GM12873 (cell line): ENCODE measurements at regions not wholly inside any gene's neighbourhood (a gene's known extent, or its start where the extent isn't known, plus 50 kb on each side); places are given as distances from the start of the nearest gene placed in this dataset.

Experiments used
- TF ChIP-seq, protein P1 (sequence below): IDR thresholded peaks from 2 replicates; pipeline ENCODE4 v1.5.1; 2012; ENCODE audit warnings: low read depth, mild to moderate bottlenecking, moderate library complexity, low read length, control low read depth; ENCODE audit not compliant: insufficient read depth; ENCODE audit errors: missing control alignments

DNA sequence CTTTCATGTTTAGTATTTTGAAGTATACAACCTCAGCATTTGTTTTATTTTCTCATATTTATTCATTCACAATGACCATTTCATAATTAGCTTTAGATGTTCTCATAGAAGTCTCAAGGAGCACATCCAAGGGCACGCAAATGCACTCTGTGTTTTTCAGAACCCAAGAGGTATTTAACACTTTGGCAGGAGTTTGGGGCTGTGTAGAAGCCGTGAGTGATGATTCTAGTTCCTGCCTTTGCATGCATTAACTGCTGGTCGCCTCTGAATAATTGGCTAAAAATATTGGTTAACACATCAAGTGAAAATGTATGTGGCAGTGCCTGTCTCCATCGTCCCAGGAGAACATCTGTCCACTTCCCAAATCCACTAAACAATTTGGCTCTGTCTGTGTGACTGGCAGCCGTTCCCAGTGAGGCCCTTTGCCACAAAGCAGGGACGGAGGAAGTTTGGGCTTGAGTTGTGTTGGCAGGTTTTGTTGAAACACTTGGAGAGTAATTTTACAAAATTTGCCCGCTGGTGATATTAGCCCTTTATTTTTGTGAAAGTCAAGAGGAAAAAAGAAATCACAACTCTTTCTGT lies 730.7 kb upstream of the SLIT2 start:
- TF ChIP-seq, protein P1, sequence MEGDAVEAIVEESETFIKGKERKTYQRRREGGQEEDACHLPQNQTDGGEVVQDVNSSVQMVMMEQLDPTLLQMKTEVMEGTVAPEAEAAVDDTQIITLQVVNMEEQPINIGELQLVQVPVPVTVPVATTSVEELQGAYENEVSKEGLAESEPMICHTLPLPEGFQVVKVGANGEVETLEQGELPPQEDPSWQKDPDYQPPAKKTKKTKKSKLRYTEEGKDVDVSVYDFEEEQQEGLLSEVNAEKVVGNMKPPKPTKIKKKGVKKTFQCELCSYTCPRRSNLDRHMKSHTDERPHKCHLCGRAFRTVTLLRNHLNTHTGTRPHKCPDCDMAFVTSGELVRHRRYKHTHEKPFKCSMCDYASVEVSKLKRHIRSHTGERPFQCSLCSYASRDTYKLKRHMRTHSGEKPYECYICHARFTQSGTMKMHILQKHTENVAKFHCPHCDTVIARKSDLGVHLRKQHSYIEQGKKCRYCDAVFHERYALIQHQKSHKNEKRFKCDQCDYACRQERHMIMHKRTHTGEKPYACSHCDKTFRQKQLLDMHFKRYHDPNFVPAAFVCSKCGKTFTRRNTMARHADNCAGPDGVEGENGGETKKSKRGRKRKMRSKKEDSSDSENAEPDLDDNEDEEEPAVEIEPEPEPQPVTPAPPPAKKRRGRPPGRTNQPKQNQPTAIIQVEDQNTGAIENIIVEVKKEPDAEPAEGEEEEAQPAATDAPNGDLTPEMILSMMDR, result no peak

DNA sequence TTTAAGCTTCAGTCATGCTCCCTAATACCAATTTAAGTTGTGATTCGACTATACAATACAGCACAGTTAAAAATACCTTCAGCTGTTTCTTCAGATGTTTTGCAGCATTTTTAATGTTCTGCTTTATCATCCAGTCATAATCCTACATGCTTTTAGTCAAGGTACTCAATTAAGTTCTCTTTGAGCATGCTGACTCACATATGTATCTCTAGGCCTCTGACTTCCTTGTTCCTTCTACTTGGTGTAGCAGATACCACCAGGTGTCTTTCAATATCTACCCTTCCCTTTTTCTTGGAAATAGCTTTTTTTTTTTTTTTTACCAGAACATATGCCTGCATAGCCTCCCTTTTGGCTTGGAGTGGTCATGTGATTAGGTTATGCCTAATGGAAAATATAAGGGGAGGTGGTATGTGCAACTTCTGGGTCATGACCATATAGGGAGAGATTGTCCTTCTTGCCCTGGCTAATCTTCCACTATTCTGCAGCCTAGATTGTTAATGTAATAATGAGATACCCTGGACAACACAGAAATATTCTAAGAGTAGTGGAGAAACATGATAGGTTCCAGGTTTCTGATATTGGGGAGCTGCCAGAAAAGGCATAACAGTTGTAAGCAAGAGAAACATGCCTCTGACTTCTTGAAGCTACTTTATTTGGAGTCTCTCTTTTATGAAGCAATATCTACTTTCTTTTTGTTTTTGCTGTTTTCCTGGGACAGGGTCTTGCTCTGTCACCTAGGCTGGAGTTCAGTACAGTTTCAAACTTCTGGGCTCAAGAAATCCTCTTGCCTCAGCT lies 737.2 kb upstream of the SLIT2 start:
- TF ChIP-seq, protein P1, result no peak

DNA sequence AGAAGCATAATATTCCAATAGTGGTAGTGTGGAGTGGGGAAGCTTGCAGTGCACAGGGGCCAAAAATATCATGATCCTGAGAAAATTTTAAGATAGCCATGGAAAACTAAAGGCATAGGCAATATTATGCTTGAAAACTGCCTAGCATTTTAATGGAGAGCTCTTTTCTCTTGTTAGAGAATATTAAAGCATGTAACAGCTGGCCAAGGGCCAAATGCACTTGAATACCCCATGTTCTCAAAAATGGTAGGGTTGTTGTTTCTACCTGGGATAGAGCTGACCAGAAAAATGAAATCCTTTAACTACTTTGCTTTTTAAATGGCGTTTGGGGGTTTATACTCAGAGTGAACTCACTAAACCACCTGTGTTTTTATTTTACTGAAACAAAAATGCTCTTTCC lies 739.6 kb upstream of the SLIT2 start:
- TF ChIP-seq, protein P1, result no peak

GRCh38 chr4:19510993-19511392 lies 740.7 kb upstream of the SLIT2 start:
- TF ChIP-seq, protein P1, result no peak

- TF ChIP-seq, protein P1, result no peak
These were observed 743.3 kb upstream of the SLIT2 start for GRCh38 chr4:19508442-19508841.

DNA sequence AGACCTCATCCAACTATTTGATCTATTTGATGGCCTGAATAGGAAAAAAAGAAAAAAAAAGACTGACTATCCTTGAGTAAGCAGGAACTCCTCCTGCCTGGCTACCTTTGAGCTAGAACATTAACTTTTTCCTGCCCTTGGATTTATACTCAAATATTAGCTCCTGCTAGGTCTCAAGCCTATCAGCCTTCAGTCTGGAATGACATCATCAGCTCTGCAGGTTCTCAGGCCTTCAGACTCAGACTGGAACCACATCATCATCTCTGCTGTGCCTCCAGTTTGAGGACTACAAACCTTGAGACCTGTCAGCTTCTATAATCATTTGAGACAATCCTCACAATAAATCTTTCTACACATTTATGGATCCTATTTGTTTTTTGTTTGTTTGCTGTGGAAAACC lies 754.0 kb upstream of the SLIT2 start:
- TF ChIP-seq, protein P1, result no peak

- TF ChIP-seq, protein P1, result no peak
These were observed 754.9 kb upstream of the SLIT2 start for GRCh38 chr4:19496756-19497155.
